Upper lobe of right lung (tissue), 1 donor: ENCODE measurements at regions not wholly inside any gene's neighbourhood (a gene's known extent, or its start where the extent isn't known, plus 50 kb on each side); places are given as distances from the start of the nearest gene placed in this dataset.

Experiments
- ATAC-seq: fragments of 200-7000 bp; cut with Tn5 transposase; one replicate; pipeline ENCODE4 v1.9.1; 2020; ENCODE audit warnings: mild to moderate bottlenecking, moderate library complexity
- DNase-seq: peaks from one replicate; pipeline ENCODE4 v3.0.0-alpha.2; 2020
- H3K27ac ChIP-seq: fragments of 200-600 bp; one replicate; pipeline ENCODE4 v1.8.0; 2022
- H3K27me3 ChIP-seq: fragments of 200-600 bp; one replicate; pipeline ENCODE4 v1.8.0; 2022; ENCODE audit warnings: mild to moderate bottlenecking
- H3K36me3 ChIP-seq: fragments of 200-600 bp; one replicate; pipeline ENCODE4 v1.8.0; 2022
- H3K4me1 ChIP-seq: fragments of 200-600 bp; one replicate; pipeline ENCODE4 v1.8.0; 2022
- H3K4me3 ChIP-seq: fragments of 200-600 bp; one replicate; pipeline ENCODE4 v1.8.0; 2022; ENCODE audit warnings: mild to moderate bottlenecking
- H3K9me3 ChIP-seq: fragments of 200-600 bp; one replicate; pipeline ENCODE4 v1.8.0; 2022
- intact Hi-C: fragments of 100-400 bp; cut with DNase I; formaldehyde crosslinking; loops from one replicate; pipeline ENCODE4 v1.11.0; 2022
- TF ChIP-seq, protein P1 (sequence below): fragments of 200-600 bp; IDR thresholded peaks from one replicate; pipeline ENCODE4 v1.8.0; 2022; ENCODE audit warnings: antibody characterized with exemption
- donor health status: DM: no; HTN: yes; CAD: no; lungs with severe emphysema.

DNA sequence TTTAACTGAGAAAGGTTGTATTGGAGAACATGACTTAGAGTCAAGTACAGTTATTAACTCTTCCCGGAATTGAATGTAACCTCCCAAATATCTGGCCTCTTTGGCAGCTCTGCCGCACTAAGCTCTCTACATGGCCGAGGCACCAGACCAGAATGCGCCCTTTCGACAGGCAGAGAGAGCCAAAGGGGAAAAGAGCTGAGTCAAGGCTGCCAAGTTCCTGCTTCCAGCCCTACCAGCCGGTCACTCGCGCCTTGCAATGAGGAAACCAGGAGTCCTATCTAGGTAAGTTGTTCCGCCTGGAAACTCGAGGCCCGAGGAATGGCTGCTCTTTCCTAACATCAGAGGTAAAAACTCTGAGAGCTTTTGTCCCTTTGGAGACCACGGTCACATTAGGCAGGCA is 172.2 kb downstream of the BRMS1L start:
- H3K9me3 ChIP-seq, result no peaks in the 10 kb centered on the region
- intact Hi-C loops, result no loop called here
- TF ChIP-seq, protein P1, sequence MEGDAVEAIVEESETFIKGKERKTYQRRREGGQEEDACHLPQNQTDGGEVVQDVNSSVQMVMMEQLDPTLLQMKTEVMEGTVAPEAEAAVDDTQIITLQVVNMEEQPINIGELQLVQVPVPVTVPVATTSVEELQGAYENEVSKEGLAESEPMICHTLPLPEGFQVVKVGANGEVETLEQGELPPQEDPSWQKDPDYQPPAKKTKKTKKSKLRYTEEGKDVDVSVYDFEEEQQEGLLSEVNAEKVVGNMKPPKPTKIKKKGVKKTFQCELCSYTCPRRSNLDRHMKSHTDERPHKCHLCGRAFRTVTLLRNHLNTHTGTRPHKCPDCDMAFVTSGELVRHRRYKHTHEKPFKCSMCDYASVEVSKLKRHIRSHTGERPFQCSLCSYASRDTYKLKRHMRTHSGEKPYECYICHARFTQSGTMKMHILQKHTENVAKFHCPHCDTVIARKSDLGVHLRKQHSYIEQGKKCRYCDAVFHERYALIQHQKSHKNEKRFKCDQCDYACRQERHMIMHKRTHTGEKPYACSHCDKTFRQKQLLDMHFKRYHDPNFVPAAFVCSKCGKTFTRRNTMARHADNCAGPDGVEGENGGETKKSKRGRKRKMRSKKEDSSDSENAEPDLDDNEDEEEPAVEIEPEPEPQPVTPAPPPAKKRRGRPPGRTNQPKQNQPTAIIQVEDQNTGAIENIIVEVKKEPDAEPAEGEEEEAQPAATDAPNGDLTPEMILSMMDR, result no peak

DNA sequence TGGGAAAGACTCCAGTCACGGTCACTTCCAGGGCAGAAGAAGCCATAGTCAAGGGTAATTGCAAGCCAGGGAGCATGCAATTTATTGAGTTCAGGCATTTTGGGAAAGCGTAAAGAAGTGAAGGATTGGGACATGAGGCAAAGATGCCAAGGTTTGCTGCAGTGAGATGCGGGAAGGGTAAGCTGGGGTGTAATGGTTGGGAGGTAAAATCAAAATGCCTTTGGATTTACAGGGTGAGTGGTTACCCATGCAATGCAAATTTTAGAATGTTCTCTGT is 167.5 kb downstream of the BRMS1L start:
- no peaks in the 10 kb centered on the region for H3K9me3 ChIP-seq
- ATAC-seq (no peak), DNase-seq (no peak)
- intact Hi-C loops, result no loop called here
- no peaks in the 10 kb centered on the region for H3K36me3 ChIP-seq
- H3K27me3 ChIP-seq, result no peaks in the 10 kb centered on the region
- H3K27ac ChIP-seq, result no peak overlapping the region
- H3K4me3 ChIP-seq, result no peak overlapping the region
- TF ChIP-seq, protein P1, result no peak
- H3K4me1 ChIP-seq, result no peaks in the 10 kb centered on the region

More for the DNA sequence above, 172.2 kb downstream of the BRMS1L start:
- DNase-seq, result no peak
- Histone ChIP-seq H3K27ac (no peak overlapping the region), H3K4me3 (no peak overlapping the region), H3K4me1 (no peaks in the 10 kb centered on the region), H3K27me3 (no peaks in the 10 kb centered on the region), H3K36me3 (no peaks in the 10 kb centered on the region)
- ATAC-seq, result no peak

DNA sequence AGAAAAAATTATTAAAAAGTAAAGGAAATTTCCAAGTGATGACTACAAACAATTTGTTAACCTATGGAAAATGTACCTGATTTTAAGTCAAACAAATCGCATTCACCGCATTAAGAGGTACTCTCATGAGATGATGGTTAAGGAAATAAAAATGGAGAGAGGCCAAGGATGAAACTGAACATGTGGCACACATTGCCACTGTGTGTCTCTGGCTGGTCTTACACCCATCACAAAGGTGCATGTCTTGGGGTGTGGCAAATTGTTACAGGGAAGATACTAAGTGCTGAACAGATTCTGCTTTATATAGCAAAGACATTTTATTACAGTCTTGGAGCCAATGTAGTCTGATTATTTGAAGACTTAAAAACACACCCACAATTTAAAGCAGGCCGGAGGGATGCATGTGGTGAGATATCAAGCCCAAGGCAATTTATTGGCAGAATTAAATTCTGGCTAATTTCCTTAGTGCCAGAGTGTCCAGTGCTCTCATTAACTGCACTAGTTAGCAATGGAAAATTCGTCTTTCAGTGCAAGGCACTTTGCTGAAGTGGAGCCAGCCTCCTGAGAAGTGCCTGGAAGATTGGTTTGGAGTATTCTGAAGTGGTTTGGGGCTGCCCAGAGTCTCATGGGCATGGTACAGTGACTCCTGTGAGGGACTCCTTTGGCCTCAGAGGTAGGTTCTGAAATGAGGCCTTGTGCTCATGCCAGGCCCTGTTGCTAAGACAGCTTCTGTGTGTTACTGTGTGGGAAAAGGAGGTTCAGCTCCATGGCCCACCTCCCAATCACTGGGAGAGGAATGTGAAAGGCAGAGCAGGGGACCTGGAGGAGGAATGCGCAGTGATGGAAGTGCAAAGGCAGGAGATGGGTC is 166.9 kb downstream of the BRMS1L start:
- TF ChIP-seq, protein P1, result no peak
- Histone ChIP-seq H3K27me3 (no peaks in the 10 kb centered on the region), H3K36me3 (no peaks in the 10 kb centered on the region), H3K9me3 (no peaks in the 10 kb centered on the region), H3K4me1 (no peaks in the 10 kb centered on the region), H3K27ac (no peak overlapping the region), H3K4me3 (no peak overlapping the region)
- DNase-seq (no peak), ATAC-seq (peak; percentile 68)
- intact Hi-C loops, result no loop called here

GRCh38 chr14:35991356-35991755 is 165.2 kb downstream of the BRMS1L start:
- Histone ChIP-seq H3K4me1 (no peaks in the 10 kb centered on the region), H3K36me3 (no peaks in the 10 kb centered on the region), H3K9me3 (no peaks in the 10 kb centered on the region), H3K4me3 (no peak overlapping the region), H3K27ac (no peak overlapping the region), H3K27me3 (no peaks in the 10 kb centered on the region)
- DNase-seq (no peak), ATAC-seq (no peak)
- TF ChIP-seq, protein P1, result no peak
- intact Hi-C loops, result no loop called here

DNA sequence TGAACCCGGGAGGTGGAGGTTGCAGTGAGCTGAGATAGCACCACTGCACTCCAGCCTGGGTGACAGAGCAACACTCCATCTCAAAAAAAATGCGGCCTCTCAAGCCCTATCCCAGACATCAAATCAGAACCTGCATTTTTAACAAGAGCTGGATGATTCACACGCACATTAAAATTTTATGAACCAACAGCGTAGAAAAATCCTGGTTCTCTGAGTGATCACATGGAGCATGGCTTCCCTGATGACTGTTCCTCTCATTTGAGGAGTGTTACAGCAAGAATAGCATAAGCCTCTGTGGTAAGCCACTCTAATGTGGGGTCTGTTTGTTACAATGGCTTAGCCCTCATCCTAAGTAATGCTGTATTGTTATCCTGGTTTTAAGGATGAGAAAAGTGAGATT is 163.6 kb downstream of the BRMS1L start:
- intact Hi-C loops, result no loop called here
- no peak for DNase-seq
- ATAC-seq, result no peak
- Histone ChIP-seq H3K4me3 (no peak overlapping the region), H3K27me3 (no peaks in the 10 kb centered on the region), H3K4me1 (no peaks in the 10 kb centered on the region), H3K9me3 (no peaks in the 10 kb centered on the region), H3K27ac (no peak overlapping the region), H3K36me3 (no peaks in the 10 kb centered on the region)
- TF ChIP-seq, protein P1, result no peak
